Tibial nerve (tissue), 4 donors: ENCODE measurements at regions not wholly inside any gene's neighbourhood (a gene's known extent, or its start where the extent isn't known, plus 50 kb on each side); places are given as distances from the start of the nearest gene placed in this dataset.
A peak's percentile ranks its signal among the peaks of the same experiment; 100 is the strongest.

ENCODE experiments used
- DNase-seq, 2 donors: peaks; one replicate each; pipeline ENCODE4 v3.0.0-alpha.2; 2019; ENCODE audit warnings: low spot score in 2 of 2
- H3K27ac ChIP-seq, 4 donors: fragments of 200-600 bp; sonication (generic) in 3 of 4; one replicate each; pipeline ENCODE4 v1.5.1; 2017 to 2019; ENCODE audit warnings: mild to moderate bottlenecking in 1 of 4
- H3K27me3 ChIP-seq, 2 donors: fragments of 200-600 bp; sonication (generic) in 1 of 2; one replicate each; pipeline versions ENCODE4 v1.5.1 to v1.6.0; 2017 to 2019
- H3K36me3 ChIP-seq, 3 donors: fragments of 200-600 bp; sonication (generic); one replicate each; pipeline ENCODE4 v1.5.1; 2018 to 2019
- H3K4me1 ChIP-seq, 4 donors: fragments of 200-600 bp; sonication (generic) in 3 of 4; one replicate each; pipeline ENCODE4 v1.5.1; 2017 to 2019
- H3K4me3 ChIP-seq, 4 donors: fragments of 200-600 bp; sonication (generic) in 3 of 4; one replicate each; pipeline ENCODE4 v1.5.1; 2017 to 2019; ENCODE audit warnings: mild to moderate bottlenecking in 1 of 4, moderate library complexity in 1 of 4
- H3K9me3 ChIP-seq, 4 donors: fragments of 200-600 bp; sonication (generic) in 3 of 4; one replicate each; pipeline ENCODE4 v1.5.1; 2017 to 2019
- EP300 ChIP-seq, 2 donors: sonication (generic); formaldehyde crosslinking; IDR thresholded peaks; one replicate each; pipeline ENCODE4 v1.6.1; 2017; ENCODE audit warnings: antibody characterized with exemption in 2 of 2, mild to moderate bottlenecking in 1 of 2
- POLR2A ChIP-seq, 2 donors: fragments of 450-650 bp; IDR thresholded peaks; one replicate each; pipeline ENCODE4 v1.6.1; 2017; ENCODE audit warnings: antibody characterized with exemption in 2 of 2, mild to moderate bottlenecking in 2 of 2, moderate library complexity in 2 of 2
- WGBS, 2 donors: methylation state at CpG; one replicate each; pipeline ENCODE4 v1.1.5; 2018; 5-methylcytosine and 5-hydroxymethylcytosine counted together
- TF ChIP-seq, protein P1 (sequence below), 5 experiments: fragments of 200-600 bp in 3 of 5; fragments of 450-650 bp in 2 of 5; sonication (generic) in 3 of 5; IDR thresholded peaks; one replicate each; pipeline ENCODE4 v1.5.1; 2016 to 2019; ENCODE audit warnings: antibody characterized with exemption in 5 of 5, mild to moderate bottlenecking in 3 of 5, moderate library complexity in 2 of 5

DNA sequence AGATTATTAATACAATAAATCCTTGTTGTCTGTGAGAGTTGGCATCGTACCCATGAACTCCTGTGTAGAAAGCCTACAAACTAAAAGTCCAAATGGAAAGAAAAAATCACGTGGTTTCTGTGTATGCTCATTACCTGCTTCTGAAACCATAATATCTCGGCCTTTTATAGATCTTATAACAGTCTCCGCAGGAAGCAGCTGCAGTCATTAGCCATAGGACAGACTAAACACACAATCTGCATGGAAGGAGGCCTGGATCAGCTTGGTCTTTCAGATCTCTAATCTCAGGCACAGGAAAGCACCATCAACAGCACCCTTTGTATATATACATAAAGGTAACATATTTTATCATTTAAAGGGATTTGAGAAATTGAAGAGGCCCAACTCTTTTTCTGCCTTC lies 508.9 kb upstream of the TCF4 start:
- WGBS, 2 donors, result 78% methylated on average over 4 of the region's 4 CpGs
- DNase-seq, result no peak
- H3K4me1 ChIP-seq, result no peaks in the 10 kb centered on the region

DNA sequence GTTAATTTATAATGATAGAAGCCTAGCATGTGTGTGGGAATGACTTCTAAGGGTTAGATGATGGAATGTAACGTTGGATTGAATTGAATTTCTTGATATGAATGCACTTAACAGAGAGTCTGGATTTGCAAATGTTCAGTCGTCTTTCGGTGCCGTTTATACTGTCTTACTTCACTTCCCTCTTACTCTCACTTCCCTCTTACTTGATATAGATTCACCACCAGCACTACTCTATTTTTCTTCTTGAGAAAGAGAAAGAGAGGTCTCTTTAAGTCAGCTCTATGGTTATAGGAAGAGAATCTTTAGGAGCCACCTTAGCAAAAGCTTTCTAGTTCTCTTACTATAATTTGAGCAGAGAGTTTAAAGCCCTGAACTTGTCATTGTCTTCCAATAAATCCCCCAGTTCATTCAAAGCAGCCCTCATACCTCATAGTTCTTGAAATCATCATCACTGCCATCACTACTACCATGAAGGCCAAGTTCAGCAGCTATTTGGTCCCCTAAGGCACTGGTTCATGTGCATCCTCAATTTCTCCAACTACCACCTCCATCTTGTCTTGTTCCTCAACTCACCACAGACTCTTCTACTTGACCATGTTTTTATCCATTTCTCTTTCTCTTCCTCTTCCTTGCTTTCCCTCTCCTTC lies 501.7 kb upstream of the TCF4 start:
- 72 to 84% methylated on average over 4 of the region's 4 CpGs for WGBS, 2 donors
- H3K9me3 ChIP-seq, result no peaks in the 10 kb centered on the region
- no peaks in the 10 kb centered on the region for H3K27me3 ChIP-seq
- H3K4me3 ChIP-seq, result no peak overlapping the region
- no peak for DNase-seq
- H3K4me1 ChIP-seq, result no peaks in the 10 kb centered on the region
- H3K27ac ChIP-seq, result no peak overlapping the region
- TF ChIP-seq POLR2A (IDR thresholded peaks at IDR 0.05) (no peak), EP300 (IDR thresholded peaks at IDR 0.05) (no peak)
- TF ChIP-seq, protein P1, sequence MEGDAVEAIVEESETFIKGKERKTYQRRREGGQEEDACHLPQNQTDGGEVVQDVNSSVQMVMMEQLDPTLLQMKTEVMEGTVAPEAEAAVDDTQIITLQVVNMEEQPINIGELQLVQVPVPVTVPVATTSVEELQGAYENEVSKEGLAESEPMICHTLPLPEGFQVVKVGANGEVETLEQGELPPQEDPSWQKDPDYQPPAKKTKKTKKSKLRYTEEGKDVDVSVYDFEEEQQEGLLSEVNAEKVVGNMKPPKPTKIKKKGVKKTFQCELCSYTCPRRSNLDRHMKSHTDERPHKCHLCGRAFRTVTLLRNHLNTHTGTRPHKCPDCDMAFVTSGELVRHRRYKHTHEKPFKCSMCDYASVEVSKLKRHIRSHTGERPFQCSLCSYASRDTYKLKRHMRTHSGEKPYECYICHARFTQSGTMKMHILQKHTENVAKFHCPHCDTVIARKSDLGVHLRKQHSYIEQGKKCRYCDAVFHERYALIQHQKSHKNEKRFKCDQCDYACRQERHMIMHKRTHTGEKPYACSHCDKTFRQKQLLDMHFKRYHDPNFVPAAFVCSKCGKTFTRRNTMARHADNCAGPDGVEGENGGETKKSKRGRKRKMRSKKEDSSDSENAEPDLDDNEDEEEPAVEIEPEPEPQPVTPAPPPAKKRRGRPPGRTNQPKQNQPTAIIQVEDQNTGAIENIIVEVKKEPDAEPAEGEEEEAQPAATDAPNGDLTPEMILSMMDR (IDR thresholded peaks at IDR 0.05), result no peak
- H3K36me3 ChIP-seq, result no peaks in the 10 kb centered on the region

More for the DNA sequence above, 508.9 kb upstream of the TCF4 start:
- Histone ChIP-seq H3K27me3 (no peaks in the 10 kb centered on the region), H3K27ac (no peak overlapping the region), H3K4me3 (no peak overlapping the region), H3K36me3 (no peaks in the 10 kb centered on the region), H3K9me3 (no peaks in the 10 kb centered on the region)
- TF ChIP-seq, protein P1 (IDR thresholded peaks at IDR 0.05), result no peak
- no peak for TF ChIP-seq POLR2A (IDR thresholded peaks at IDR 0.05)
- no peak for TF ChIP-seq EP300 (IDR thresholded peaks at IDR 0.05)

DNA sequence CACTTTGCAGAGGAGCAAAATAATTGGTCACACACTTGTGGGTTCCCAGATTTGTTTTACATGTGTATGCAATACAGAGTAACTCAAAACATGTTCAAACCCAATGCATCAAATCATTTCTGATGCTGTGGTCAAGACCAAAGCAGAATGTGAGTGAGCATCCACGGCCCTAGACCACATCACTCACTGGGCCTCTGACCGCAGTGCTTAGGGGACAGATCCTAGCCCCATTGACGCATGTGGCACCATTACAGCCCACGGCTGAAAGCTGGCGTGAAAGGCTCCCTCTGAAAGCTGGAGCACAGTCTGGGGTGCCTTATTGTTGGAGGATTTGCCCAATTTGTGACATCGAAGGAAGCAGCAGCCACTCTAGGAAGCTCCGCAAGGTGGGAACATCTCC lies 498.8 kb upstream of the TCF4 start:
- TF ChIP-seq, protein P1 (IDR thresholded peaks at IDR 0.05), result no peak
- TF ChIP-seq EP300 (IDR thresholded peaks at IDR 0.05), result no peak
- no peak for TF ChIP-seq POLR2A (IDR thresholded peaks at IDR 0.05)

DNA sequence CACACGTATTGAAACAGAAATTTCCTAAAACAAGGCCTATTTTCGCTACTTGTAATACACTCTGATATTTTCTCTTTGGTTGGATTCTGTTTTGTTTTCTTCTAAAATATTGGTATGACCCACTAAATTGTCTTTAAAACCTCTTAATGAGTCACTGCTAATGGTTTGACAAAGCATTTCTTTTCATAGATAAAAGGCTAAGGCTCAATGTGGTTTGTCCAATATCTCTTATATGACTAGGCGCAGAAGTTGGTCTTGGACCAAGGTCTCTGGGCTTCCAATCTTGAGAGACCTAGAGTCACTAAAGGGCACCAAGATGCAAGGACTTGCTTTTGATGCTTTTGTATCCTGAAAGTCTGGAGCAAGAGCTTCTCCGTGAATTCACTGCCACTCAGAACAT lies 498.2 kb upstream of the TCF4 start:
- H3K27ac ChIP-seq, result no peak overlapping the region
- no peaks in the 10 kb centered on the region for H3K9me3 ChIP-seq
- DNase-seq, result no peak
- TF ChIP-seq EP300 (IDR thresholded peaks at IDR 0.05) (no peak), POLR2A (IDR thresholded peaks at IDR 0.05) (no peak)
- TF ChIP-seq, protein P1 (IDR thresholded peaks at IDR 0.05), result no peak
- H3K27me3 ChIP-seq, result no peaks in the 10 kb centered on the region
- peaks cover 0 to 20% (median 0%) of the 10 kb centered on the region in 4 donors for H3K4me1 ChIP-seq
- no peaks in the 10 kb centered on the region for H3K36me3 ChIP-seq
- 89 to 92% methylated on average over 4 of the region's 4 CpGs for WGBS, 2 donors
- no peak overlapping the region for H3K4me3 ChIP-seq

More for the DNA sequence above, 498.8 kb upstream of the TCF4 start:
- no peak for DNase-seq
- H3K27me3 ChIP-seq, result no peaks in the 10 kb centered on the region
- H3K36me3 ChIP-seq, result no peaks in the 10 kb centered on the region
- WGBS, 2 donors, result 92 to 97% methylated on average over 7 of the region's 7 CpGs
- H3K4me1 ChIP-seq, result peaks cover 0 to 20% (median 0%) of the 10 kb centered on the region in 4 donors
- no peak overlapping the region for H3K27ac ChIP-seq
- H3K4me3 ChIP-seq, result no peak overlapping the region
- no peaks in the 10 kb centered on the region for H3K9me3 ChIP-seq

DNA sequence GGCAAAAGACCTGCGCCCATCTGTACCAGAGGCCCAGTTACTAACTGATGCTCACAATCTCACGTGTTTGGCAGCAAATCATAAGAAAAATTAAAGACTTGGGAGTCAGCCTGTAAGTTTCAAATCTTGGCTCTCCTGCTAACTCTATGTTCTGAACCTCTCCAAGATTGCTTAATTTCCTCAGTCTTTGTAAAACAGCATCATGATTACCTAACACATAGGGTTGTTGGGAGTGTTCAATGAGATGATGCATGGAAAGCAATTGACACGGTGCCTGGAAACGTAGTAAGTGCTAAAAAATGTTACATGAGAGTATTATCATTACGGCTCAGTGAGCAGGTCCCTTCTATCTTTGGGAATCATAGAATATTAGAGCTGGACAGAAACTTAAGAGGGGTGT lies 497.6 kb upstream of the TCF4 start:
- DNase-seq, result peak in 1 of 2 donors; percentile 45
- Histone ChIP-seq H3K27ac (no peak overlapping the region), H3K9me3 (no peaks in the 10 kb centered on the region), H3K36me3 (no peaks in the 10 kb centered on the region), H3K4me1 (peaks cover 0 to 20% (median 0%) of the 10 kb centered on the region in 4 donors), H3K4me3 (no peak overlapping the region), H3K27me3 (no peaks in the 10 kb centered on the region)
- 60 to 77% methylated on average over 5 of the region's 5 CpGs for WGBS, 2 donors
- TF ChIP-seq, protein P1 (IDR thresholded peaks at IDR 0.05), result no peak
- peak in 1 of 2 donors; percentile 52 for TF ChIP-seq EP300 (IDR thresholded peaks at IDR 0.05)
